OCI-LY1 (cell line): ENCODE measurements at regions not wholly inside any gene's neighbourhood (a gene's known extent, or its start where the extent isn't known, plus 50 kb on each side); places are given as distances from the start of the nearest gene placed in this dataset.

Experiments
- H2AFZ ChIP-seq: fragments of 200-600 bp; sonication (generic), shearing (Covaris generic); 2 replicates; pipeline ENCODE4 v1.6.0; 2014; ENCODE audit warnings: antibody characterized with exemption, mild to moderate bottlenecking, low read length
- H3F3A ChIP-seq: fragments of 200-600 bp; sonication (generic), shearing (Covaris generic); 2 replicates; pipeline ENCODE4 v1.6.0; 2014; ENCODE audit warnings: mild to moderate bottlenecking, antibody characterized with exemption, low read length, moderate library complexity; ENCODE audit not compliant: insufficient read depth
- H3K27ac ChIP-seq: fragments of 200-600 bp; sonication (generic); 2 replicates; pipeline ENCODE4 v1.5.1; 2014; ENCODE audit warnings: low read length, mixed run types, mild to moderate bottlenecking, low read depth; ENCODE audit not compliant: poor library complexity, severe bottlenecking
- H3K27me3 ChIP-seq: fragments of 200-600 bp; sonication (generic); 2 replicates; pipeline ENCODE4 v1.6.0; 2014; ENCODE audit warnings: antibody characterized with exemption, mild to moderate bottlenecking, low read length, moderate library complexity; ENCODE audit not compliant: insufficient read depth
- H3K36me3 ChIP-seq: fragments of 200-600 bp; sonication (generic); 2 replicates; pipeline ENCODE4 v1.6.1; 2014; ENCODE audit warnings: mild to moderate bottlenecking, antibody characterized with exemption, low read length, moderate library complexity, mixed read lengths; ENCODE audit not compliant: insufficient read depth
- H3K4me1 ChIP-seq: fragments of 200-600 bp; sonication (generic); 2 replicates; pipeline ENCODE4 v1.5.1; 2014; ENCODE audit warnings: mild to moderate bottlenecking, low read length, moderate library complexity; ENCODE audit not compliant: insufficient read depth, severe bottlenecking
- H3K4me2 ChIP-seq: fragments of 200-600 bp; sonication (generic), shearing (Covaris generic); 2 replicates; pipeline ENCODE4 v1.6.1; 2014; ENCODE audit warnings: low read length
- H3K4me3 ChIP-seq: fragments of 200-600 bp; sonication (generic); 2 replicates; pipeline ENCODE4 v1.5.1; 2014; ENCODE audit warnings: low read length, low read depth, mild to moderate bottlenecking, mixed read lengths; ENCODE audit not compliant: poor library complexity, severe bottlenecking
- H3K79me2 ChIP-seq: fragments of 200-600 bp; shearing (Covaris generic); 2 replicates; pipeline ENCODE4 v1.6.1; 2016; ENCODE audit warnings: mixed run types, low read length, mixed read lengths; ENCODE audit not compliant: insufficient read depth
- H3K9ac ChIP-seq: fragments of 200-600 bp; sonication (generic), shearing (Covaris generic); 2 replicates; pipeline ENCODE4 v1.6.1; 2014; ENCODE audit warnings: mild to moderate bottlenecking, low read length, mixed read lengths
- H3K9me2 ChIP-seq: fragments of 200-600 bp; sonication (generic), shearing (Covaris generic); 2 replicates; pipeline ENCODE4 v1.6.1; 2014; ENCODE audit warnings: low read depth, mild to moderate bottlenecking, low read length, mixed read lengths
- H3K9me3 ChIP-seq: fragments of 200-600 bp; shearing (Covaris generic); 2 replicates; pipeline ENCODE4 v1.6.1; 2014; ENCODE audit warnings: low read length, mixed read lengths
- H4K20me1 ChIP-seq: fragments of 200-600 bp; sonication (generic), shearing (Covaris generic); 2 replicates; pipeline ENCODE4 v1.6.0; 2016; ENCODE audit warnings: mild to moderate bottlenecking, low read length; ENCODE audit not compliant: insufficient read depth
- CTCF ChIP-seq: fragments of 200-600 bp; sonication (generic), shearing (Covaris generic); IDR thresholded peaks from 2 replicates; pipeline ENCODE4 v1.5.1; 2017; ENCODE audit warnings: mild to moderate bottlenecking, antibody characterized with exemption, low read length, moderate library complexity, mixed read lengths
- EZH2 ChIP-seq: fragments of 200-600 bp; sonication (generic), shearing (Covaris generic); IDR thresholded peaks from 2 replicates; pipeline ENCODE4 v1.8.0; 2017; ENCODE audit warnings: borderline replicate concordance, mixed run types, mild to moderate bottlenecking, antibody characterized with exemption, low read length, moderate library complexity, mixed read lengths

DNA sequence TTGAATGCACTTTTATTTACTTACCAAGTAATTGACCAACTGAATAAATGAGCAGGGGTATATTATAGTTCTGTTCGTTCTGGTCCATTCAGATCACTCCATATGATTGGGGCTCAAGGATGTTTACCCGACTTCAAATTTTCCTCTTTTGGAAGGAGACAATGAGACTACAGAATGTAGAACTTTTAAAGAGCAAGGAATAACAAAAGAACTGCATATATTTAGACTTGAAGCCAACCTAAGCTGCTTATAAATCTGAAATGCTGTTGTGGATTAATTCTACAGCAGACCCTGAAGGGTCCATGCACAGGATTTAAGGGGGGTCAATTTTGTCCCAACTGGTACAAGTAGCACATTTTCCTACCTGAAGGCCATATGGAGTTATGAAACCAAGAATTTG is 610.8 kb downstream of the RAB28 start:
- no peaks in the 10 kb centered on the region for H3K4me1 ChIP-seq
- H3K4me2 ChIP-seq: no peak overlapping the region
- H3K79me2 ChIP-seq: no peaks in the 10 kb centered on the region
- no peaks in the 10 kb centered on the region for H3K9me3 ChIP-seq
- H3K9ac ChIP-seq: no peak overlapping the region
- H3K9me2 ChIP-seq: no peaks in the 10 kb centered on the region
- no peaks in the 10 kb centered on the region for H4K20me1 ChIP-seq
- TF ChIP-seq CTCF: no peak
- TF ChIP-seq EZH2: no peak
- H3K4me3 ChIP-seq: no peak overlapping the region
- H3K27me3 ChIP-seq: no peaks in the 10 kb centered on the region
- no peaks in the 10 kb centered on the region for H3F3A ChIP-seq
- H2AFZ ChIP-seq: no peak overlapping the region
- no peaks in the 10 kb centered on the region for H3K36me3 ChIP-seq
- H3K27ac ChIP-seq: no peak overlapping the region

GRCh38 chr4:12861422-12861821 is 622.7 kb downstream of the RAB28 start:
- Histone ChIP-seq H3K9me2 (no peaks in the 10 kb centered on the region), H3K36me3 (no peaks in the 10 kb centered on the region), H3K4me2 (no peak overlapping the region), H3K4me3 (no peak overlapping the region), H3K9me3 (no peaks in the 10 kb centered on the region), H4K20me1 (no peaks in the 10 kb centered on the region), H3K27me3 (no peaks in the 10 kb centered on the region), H3F3A (no peaks in the 10 kb centered on the region), H3K9ac (no peak overlapping the region), H2AFZ (no peak overlapping the region), H3K27ac (no peak overlapping the region), H3K4me1 (no peaks in the 10 kb centered on the region), H3K79me2 (no peaks in the 10 kb centered on the region)
- TF ChIP-seq EZH2 (no peak), CTCF (no peak)

GRCh38 chr4:12852338-12853307 is 631.5 kb downstream of the RAB28 start:
- TF ChIP-seq CTCF (peak; percentile 40; the same call in 1 of the 2 replicates), EZH2 (no peak)

More at GRCh38 chr4:12852338-12853307, 631.5 kb downstream of the RAB28 start:
- H3K27ac ChIP-seq: no peak overlapping the region
- no peaks in the 10 kb centered on the region for H3K79me2 ChIP-seq
- H4K20me1 ChIP-seq: no peaks in the 10 kb centered on the region
- H3K9me3 ChIP-seq: no peaks in the 10 kb centered on the region
- H3K36me3 ChIP-seq: no peaks in the 10 kb centered on the region
- no peak overlapping the region for H3K4me2 ChIP-seq
- no peak overlapping the region for H2AFZ ChIP-seq
- no peaks in the 10 kb centered on the region for H3K4me1 ChIP-seq
- no peak overlapping the region for H3K4me3 ChIP-seq
- H3K27me3 ChIP-seq: no peaks in the 10 kb centered on the region
- H3K9me2 ChIP-seq: no peaks in the 10 kb centered on the region
- H3F3A ChIP-seq: no peaks in the 10 kb centered on the region
- no peak overlapping the region for H3K9ac ChIP-seq
